Medulla oblongata (tissue), 1 donor: ENCODE measurements at regions not wholly inside any gene's neighbourhood (a gene's known extent, or its start where the extent isn't known, plus 50 kb on each side); places are given as distances from the start of the nearest gene placed in this dataset.
"Not testable (repeated sequence)": the region's sequence is repeated elsewhere in the genome, so short reads cannot be mapped to it uniquely, and the experiment has no call there.

Source experiments
- DNase-seq: peaks from one replicate; pipeline ENCODE4 v3.0.0-alpha.2; 2015; ENCODE audit errors: extremely low spot score

DNA sequence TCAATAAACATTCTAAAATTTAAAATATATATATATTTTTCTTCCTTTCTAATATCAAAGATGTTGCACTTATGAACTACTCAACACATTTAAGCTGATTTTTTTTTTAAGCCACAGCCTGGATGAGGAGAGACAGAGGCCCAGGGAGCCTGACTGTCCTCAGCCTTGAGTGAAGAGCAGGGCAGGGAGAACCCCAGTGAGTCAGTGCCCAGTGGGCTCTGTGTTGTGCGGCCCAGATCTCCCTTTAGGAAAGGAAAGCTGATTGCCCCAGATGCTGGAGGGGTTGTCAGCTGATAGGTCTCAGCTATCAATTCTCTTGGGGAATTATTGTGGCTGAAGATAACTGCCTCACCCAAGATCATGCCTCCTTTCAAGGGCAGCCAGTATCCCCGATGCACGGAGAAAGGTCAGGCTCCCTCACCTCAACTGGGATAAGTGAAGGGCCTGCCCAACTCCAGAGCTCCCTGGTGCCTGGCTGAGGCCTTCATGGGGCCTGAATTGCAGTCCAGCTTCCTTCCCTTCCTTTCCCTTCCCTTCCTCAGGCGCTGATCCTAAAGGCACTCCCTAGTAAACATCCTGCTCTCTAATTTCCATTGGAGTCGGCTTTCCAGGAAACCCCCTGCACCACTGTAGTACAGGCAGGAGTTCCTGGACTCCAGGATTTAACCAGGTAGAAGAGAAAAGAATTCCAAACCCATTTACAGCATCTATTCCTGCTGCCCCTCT is 106.9 kb upstream of the ATL2 start:
- DNase-seq, result no peak

DNA sequence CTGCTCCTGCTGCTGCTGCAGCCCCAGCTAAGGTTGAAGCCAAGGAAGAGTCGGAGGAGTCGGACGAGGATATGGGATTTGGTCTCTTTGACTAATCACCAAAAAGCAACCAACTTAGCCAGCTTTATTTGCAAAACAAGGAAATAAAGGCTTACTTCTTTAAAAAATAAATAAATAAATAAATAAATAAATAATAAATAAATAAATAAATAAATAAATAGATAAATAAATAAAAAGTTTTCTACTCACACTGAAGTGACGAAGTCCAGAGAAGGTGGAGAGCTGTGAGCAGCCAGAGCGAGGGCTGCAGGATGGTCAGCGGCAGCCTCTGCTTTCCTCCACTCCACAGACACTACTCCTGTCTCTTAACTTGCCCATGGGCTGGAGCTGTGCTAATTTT is 105.6 kb upstream of the ATL2 start:
- DNase-seq, result not testable (repeated sequence)

DNA sequence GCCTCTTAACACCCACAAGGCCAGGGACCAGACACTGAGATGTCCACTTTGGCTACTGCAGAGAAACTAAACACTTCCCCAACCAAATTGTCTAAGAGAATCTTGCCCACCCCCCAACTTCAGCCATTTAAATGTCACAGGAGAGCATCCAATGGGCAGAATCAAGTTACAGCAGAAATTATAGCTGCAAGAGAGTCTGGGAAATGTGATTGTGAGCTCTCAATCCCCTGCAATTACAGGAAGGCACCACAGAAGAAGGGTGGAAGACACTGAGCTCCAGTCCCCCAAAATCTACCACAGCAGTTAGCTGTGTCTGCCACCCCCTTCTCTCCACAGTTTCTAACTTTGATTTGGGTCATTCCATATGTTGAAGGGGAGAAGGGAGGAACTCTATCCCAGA is 103.5 kb upstream of the ATL2 start:
- DNase-seq, result no peak

DNA sequence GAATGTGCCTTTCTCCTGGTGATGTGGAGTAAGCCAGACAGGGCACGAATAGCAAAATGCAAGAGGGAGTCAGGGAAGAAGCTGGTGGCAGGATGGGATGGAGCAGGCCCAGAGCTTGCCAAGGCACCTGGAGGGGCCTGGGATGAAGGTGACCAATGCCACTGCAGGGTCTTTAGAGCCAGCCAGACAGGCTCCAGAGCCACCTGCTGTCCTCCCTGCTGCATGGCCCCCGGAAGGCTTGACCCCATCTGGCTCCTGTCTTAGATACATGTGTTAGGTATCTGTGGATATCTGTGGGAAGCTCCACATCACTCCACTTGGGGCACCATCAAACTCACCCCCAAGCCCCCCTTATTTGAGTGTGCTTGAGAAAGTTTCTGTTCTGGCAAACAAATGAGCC is 99.9 kb upstream of the ATL2 start:
- no peak for DNase-seq

DNA sequence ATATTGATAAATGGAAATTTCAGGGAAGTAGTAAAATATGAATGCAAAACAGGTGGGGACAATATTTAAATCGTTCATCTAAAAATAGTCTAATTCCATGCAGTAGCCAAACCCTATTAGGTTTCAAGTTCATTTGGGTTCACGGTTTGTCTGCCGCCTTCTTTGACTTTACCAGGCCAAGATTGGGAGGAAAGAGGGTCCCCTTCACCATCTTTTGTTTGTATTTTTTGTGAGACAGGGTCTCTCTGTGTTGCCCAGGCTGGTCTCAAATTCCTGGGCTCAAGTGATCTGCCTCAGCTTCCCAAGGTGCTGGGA is 98.5 kb upstream of the ATL2 start:
- DNase-seq, result no peak

DNA sequence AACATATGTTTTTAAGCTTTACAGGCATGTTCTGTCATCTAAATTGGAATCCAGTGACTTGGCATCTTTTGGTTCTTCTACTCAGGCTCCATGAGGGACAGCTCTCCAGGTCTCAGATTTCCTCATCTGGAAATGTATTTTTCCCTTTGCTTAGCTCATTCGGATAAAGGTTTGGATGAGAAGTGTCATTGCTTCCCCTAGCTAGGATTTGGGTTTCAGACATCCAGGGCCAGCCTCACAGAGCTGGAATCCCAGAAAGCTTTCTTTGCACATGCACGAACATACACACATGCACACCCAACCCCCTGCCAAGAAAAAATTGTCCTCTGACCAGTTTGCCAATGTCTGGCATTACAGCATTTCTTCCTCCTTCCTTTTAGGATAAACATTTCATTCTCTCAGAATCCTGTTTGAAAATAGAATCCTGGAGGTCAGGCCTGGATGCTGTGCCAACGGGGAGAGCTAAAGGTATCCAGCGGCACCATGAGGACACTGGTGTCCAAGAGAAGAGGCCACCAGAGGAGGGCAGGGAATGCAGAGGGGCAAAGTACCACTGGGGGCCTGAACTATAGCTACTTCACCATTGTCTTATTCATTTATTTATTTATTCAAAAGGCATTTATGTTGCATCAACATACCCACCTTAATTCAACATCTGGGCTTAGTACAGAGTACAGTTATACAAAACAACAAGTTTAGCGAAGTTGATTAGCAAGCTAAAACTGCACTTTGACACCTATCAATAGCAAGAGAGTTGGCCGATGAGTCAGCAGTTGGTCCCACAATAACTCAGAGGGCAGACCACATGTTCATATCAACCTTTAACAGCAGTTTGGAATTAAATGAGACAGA is 97.9 kb upstream of the ATL2 start:
- DNase-seq, result no peak

DNA sequence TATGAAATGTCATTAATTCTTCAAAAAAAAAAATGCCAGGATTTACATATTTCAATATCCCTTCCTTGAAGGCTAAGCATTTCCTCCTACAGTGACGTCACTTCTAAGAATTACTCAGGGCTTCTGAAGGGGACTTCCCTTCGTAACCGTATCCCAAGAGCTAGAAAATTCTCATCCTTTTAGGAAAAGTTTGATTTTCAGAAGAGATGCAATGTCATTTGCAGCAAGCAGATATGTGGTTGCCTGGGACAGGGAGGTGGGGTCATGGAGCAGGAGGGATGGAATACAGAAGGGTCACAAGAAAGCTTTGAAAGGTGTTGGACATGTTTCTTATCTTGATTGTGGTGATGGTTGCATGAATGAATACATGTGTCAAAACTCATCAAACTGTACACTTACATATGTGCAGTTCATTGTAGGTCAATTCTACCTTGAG is 97.0 kb upstream of the ATL2 start:
- DNase-seq, result no peak

DNA sequence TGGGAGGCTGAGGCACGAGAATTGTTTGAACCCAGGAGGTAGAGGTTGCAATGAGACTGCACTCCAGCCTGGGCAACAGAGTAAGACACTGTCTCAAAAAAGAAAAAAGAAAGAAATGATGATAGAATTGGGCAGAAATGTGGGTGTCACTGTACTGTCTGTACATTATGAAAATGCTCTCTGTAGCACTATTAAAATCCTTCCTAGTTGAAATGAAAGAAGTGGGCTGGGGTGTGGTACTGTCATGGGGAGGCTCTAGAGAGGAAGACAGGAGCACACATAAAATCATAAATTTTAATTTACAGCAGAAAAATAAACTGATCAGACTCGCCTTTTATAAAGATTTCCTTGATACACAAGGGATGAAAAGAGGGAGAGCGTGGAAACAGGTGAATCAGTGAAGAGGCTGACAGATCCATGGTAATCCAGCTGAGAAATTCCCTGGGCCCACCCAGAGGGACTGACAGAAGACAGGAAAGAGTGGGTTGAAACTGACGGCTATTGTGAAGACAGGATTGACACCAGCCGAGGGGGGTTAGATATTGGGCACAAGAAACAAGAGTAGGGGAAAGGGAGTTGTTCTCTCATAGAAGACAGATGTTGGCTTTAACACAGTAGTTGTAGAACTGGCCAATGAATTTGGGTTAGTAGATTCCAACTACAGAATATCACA is 96.4 kb upstream of the ATL2 start:
- no peak for DNase-seq

DNA sequence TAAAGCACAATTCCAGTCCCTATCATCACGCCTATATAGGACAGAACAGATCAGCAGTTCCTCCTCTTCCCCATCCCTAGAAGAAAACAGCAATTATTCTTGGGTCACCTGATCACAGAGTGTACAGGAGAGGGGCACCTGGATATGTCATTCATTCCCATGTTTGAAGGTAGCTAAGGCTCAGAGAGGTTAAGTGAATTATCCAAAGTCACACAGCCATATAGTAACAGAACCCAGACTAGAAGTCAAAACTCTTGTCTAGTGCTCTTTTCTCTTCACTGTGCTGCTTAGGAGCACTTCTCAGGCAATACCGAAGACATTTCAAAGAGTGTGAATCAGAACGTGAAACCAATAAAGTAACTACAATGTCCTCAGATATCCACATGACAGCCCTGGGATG is 93.0 kb upstream of the ATL2 start:
- DNase-seq, result no peak

DNA sequence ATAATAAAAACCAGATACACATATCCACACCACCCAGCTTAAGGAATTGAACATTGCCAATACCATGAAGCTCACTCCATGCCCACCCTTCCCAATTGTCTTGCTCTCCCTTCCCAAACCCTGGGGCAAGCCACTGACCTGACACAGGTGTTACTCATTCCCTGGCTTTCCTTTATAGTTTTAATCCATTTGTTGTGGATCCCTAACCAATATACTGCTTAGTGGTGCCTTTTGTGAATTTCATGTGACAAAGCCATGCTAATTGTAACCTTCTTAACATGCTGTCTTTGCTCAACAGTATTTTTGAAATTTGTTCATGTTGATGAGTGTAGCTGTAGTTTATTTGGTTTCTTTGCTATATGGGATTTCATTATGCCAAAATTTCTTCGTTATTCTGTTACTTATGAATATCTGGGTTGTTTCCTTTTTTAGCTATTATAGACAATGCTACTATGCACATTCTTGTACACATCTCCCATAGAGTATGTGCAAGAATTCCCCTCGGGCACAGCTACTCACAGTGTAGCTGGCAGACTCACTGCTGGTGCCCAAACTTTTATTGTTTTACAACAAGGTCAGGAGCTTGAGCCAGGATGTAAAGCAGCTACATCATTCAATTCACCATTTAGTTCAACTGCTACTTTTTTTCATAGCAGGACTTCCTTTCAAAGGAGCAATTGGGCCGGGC is 90.8 kb upstream of the ATL2 start:
- no peak for DNase-seq

DNA sequence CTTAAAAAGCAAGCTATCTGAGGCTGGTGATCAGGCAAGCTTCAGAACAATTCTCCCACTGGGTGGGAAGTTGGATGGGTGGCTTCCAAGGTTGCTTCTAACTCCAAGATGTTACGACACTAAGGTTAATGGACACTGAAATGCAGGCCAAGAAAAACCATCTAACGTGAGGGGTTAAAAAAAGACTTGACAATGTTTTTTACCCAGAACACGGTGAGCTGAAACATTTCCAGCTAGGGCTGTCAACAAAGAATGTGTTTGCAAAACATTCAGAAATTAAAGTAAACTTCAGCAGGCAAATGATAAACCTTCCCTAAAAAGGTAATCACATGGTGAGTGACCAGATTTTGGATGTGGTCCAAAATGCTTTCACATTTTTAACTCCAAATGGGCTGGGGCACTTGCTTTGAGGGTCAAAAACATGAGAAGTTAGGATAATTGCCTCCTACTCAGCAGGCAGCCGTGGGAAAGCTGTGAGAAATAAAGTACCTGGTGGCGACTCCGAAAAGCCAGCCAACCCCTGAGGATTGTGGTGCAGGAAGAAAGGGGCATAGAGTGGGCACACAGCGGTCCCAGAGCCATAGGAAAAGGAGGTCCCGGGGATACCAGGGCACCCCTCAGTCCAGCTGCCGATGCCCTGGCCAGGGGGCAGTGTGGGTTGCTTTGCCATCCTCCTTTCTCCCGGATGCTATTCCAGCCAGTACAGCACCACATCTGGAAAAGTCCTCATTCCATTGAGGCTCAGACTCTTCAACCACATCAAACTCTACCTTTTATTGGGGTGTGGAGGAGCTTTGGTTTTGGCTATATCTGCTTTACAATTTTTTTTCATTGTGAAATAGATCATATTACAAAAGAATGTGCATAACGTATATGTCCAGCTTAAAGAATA is 90.0 kb upstream of the ATL2 start:
- no peak for DNase-seq

DNA sequence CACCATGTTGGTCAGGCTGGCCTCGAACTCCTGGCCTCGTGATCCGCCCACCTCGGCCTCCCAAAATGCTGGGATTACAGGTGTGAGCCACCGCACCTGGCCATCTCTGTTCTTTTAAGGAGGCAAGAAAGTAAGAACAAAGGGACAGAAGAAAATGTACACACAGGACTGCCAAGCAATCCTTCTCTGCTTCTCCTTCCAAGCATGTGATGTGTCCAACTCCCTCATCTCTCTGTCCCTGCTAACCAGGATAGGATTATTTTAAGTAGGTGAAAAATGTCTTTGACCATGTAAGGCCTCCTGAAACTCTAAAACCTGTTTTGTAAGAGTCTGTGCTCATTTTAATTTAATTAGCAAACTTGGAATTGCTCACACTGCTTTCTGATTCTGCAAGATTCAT is 89.3 kb upstream of the ATL2 start:
- DNase-seq, result no peak

DNA sequence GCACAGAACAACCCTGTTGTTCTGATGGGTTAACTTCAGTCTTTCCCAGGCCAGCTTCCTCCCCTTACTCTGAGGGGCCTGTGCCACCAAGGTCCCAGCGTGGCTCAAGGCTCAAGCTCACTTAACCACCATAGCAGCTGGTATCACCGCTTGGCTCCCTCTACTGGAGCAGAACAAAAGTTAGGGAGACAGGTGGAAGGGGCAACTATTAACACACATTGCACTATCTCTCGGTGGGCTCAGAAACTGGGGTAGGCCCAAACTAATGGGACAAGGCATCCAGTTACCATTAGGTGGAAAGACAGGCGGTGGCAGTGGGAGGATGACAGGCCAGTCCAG is 88.7 kb upstream of the ATL2 start:
- DNase-seq, result peak; percentile 33

DNA sequence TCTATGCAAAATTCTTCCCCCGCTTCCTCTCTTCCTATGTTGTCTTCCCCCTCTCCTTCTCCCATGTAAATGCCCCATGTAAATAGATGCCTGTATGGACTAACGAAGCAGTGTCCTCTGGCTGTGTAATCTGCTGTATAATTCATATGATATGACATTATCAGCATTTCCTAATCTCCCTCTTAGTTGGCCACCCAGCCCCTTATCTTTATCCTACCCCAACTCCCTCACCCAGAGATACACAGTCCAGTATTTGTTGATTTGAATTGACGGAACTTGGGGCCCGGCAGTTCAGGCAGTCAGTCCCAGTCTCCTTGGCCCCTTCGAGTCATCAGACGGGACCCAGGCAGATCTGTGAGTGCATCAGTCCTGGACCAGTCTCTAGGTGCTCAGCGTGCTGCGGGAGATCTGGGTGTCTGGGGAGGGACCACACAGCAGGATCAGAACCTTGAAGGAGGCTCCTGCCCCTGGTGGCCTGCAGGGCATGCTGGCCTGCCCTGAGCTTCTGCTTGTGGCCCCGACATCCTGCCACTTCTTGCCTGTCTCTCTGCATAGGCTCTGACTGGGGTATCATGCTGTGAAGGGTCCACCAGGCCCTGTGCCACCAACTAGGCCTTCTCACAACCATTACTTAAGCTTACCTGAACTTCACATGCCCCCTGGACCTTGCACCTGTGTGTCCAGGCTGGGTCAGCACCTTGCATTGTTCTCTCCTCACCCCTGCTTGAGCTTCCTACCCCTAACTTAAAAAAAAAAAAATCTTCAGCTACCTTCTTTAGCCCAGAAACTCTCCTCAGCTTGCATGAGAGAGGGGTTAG is 88.1 kb upstream of the ATL2 start:
- DNase-seq, result no peak

DNA sequence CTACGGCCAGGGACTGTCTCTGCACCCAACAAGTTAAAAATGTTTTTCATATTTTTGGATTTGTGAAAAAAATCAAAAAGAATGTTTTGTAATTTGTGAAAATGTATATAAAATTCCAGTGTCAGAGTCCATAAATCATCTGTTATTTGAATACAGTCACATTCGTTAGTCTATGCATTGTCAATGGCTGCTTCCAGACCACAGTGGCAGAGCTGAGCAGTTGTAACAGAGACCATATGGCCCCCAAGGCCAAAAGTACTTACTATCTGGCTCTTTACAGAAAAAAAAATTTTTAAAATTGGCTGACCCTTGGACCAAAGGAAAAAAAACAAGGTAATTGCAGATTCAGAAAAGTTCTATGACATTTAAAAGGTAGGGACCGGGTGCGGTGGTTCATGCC is 86.7 kb upstream of the ATL2 start:
- DNase-seq, result no peak

DNA sequence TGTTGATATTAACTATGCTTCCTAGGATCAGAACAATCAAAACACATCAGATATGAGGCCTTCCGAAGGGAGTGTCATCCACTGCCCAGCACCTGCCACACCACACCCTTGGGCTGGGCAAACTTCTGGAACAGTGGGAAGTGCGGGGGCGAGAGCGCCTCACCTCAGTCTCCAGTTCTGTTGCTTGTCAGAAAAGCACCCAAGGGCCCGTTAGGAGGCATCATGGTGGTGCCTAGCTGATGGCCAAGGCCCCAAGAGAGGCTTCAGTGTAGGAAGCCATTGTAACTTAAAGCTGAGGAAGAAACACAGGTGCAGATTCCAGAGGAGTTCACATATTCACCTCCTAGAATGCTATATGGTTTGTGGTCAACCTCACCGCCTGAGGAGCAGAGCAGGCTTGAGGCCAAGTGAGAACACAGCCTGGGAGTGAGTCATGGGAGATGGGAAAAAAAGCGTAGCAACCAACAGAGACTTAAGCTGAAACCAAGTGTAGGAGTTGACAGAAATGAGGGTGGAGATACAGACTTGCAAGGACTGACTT is 85.1 kb upstream of the ATL2 start:
- no peak for DNase-seq

DNA sequence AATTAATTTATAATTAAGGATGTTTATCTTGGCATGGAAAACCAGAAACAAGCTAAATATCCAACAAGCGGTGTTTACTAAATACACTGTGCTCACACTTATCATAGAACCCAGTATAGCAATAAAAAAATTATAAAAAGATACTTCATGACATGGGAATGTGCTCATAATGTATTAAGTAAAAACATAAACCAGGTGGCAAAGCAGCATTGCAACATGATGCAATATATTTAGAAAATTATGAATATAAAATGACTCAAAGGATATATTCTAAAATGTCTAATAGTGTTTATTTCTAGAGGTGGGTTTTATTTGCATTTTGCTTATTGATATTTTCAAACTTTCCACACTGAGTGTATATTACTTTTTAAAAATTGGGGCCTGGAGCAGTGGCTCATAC is 84.4 kb upstream of the ATL2 start:
- DNase-seq, result no peak

DNA sequence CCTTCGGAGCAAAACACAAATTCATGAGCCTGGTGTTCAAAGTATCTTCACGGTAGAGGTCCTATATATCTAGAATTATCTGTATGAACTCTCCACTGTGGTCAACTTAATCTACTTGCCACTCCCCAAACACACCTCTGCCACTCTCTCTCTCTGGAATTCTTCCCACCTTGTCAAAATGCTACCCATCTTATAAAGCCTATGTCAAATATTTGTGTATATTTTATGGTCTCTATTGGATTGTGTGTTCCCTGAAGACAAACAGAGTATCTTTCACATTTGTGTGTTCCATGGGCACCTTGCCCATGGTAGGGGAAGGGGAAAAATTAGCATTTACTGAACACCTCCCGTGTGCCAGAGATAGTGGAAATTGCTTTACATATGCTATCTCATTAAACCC is 83.2 kb upstream of the ATL2 start:
- no peak for DNase-seq

DNA sequence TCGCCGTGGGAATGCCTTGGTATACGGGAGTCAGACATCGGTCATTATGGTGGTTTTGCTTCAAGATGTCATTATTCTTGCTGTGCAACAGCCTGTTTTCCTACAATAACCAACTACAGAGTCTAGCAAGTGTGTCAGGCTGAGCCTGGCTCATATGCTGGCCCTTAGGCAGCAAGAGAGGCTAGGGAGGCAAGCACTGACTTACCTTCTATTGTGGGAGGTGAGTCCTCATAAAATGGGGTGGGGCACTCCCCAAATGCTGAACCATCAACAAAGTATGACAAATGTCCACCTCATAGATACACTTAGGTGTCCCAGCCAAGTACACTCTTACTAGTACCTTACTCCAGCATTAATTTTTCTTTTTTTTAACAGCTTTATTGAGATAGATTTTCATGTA is 77.0 kb upstream of the ATL2 start:
- DNase-seq, result no peak

DNA sequence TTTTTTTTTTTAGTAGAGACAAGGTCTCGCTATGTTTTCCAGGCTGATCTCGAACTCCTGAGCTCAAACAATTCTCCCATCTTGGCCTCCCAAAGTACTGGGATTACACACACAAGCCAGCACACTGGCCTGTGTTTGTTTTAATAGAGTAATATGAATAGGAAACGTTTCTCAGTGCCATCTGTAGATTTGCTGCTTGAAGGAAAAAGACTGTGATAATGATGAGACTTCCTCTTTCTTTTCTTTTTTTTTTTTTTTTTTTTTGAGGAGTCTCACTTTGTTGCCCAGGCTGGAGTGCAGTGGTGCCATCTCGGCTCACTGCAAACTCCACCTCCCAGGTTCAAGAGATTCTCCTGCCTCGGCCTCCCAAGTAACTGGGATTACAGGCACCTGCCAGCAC is 74.7 kb upstream of the ATL2 start:
- not testable (repeated sequence) for DNase-seq
